ENCODE measurements at regions not wholly inside any gene's neighbourhood (a gene's known extent, or its start where the extent isn't known, plus 50 kb on each side); places are given as distances from the start of the nearest gene placed in this dataset.

DNA sequence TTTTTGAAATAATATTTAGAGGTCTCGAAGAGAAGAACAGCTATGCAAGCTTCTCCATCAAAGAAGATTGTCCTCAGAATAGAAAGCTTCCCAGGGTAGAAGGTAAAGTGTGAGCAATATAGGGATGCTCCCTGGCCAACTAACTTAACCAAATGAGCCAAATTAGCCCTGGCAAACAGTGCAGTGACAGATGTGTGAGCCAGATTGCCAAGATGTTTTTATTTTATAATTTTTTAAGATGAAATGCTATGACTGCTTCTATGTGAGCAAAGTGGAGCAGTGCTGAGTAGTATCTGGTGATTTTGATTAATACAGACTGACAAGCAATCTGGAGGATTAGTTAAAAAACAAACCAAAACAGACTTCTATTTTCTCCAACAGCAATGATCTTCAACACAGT, 202.1 kb downstream of the NOVA1 start:
- Histone ChIP-seq H3K9me3 (ENCODE audit: control insufficient read depth, insufficient read depth, low read length) (no peaks in the 10 kb centered on the region), H3K4me3 (ENCODE audit: low read depth, low read length) (no peak overlapping the region), H3K27ac (ENCODE audit: low read depth, low read length) (no peak overlapping the region), H3K36me3 (ENCODE audit: control insufficient read depth, insufficient read depth, low read length) (no peaks in the 10 kb centered on the region), H3K27me3 (ENCODE audit: control insufficient read depth, insufficient read depth, low read length) (no peaks in the 10 kb centered on the region), H3K4me1 (ENCODE audit: control insufficient read depth, insufficient read depth, low read length) (peaks cover 5% of the 10 kb centered on the region)
- no CpG with 5 or more reads among the region's 1 CpG for WGBS (ENCODE audit: insufficient coverage)
- DNase-seq (ENCODE audit: low read depth in 4 of 6, low spot score in 6 of 6), result peak in 1 of 6 donors; percentile 75

- peak in 2 of 6 donors; percentile 59 to 81 for DNase-seq (ENCODE audit: low read depth in 4 of 6, low spot score in 6 of 6)
Measured at GRCh38 chr14:26394150-26394810, 203.6 kb downstream of the NOVA1 start.

GRCh38 chr14:26392498-26392897, 205.3 kb downstream of the NOVA1 start:
- H3K9me3 ChIP-seq (ENCODE audit: control insufficient read depth, insufficient read depth, low read length), result no peaks in the 10 kb centered on the region
- H3K36me3 ChIP-seq (ENCODE audit: control insufficient read depth, insufficient read depth, low read length), result no peaks in the 10 kb centered on the region
- peaks cover 5% of the 10 kb centered on the region for H3K4me1 ChIP-seq (ENCODE audit: control insufficient read depth, insufficient read depth, low read length)
- H3K27me3 ChIP-seq (ENCODE audit: control insufficient read depth, insufficient read depth, low read length), result no peaks in the 10 kb centered on the region
- no peak overlapping the region for H3K4me3 ChIP-seq (ENCODE audit: low read depth, low read length)
- no peak overlapping the region for H3K27ac ChIP-seq (ENCODE audit: low read depth, low read length)
- 75% methylated on average over 6 of the region's 7 CpGs for WGBS (ENCODE audit: insufficient coverage)
- DNase-seq (ENCODE audit: low read depth in 4 of 6, low spot score in 6 of 6), result no peak

More at GRCh38 chr14:26394150-26394810, 203.6 kb downstream of the NOVA1 start:
- 44% methylated on average over 2 of the region's 4 CpGs for WGBS (ENCODE audit: insufficient coverage)
- Histone ChIP-seq H3K27me3 (ENCODE audit: control insufficient read depth, insufficient read depth, low read length) (no peaks in the 10 kb centered on the region), H3K27ac (ENCODE audit: low read depth, low read length) (no peak overlapping the region), H3K4me3 (ENCODE audit: low read depth, low read length) (no peak overlapping the region), H3K9me3 (ENCODE audit: control insufficient read depth, insufficient read depth, low read length) (no peaks in the 10 kb centered on the region), H3K36me3 (ENCODE audit: control insufficient read depth, insufficient read depth, low read length) (no peaks in the 10 kb centered on the region), H3K4me1 (ENCODE audit: control insufficient read depth, insufficient read depth, low read length) (peaks cover 5% of the 10 kb centered on the region)

GRCh38 chr14:26389646-26390508, 208.0 kb downstream of the NOVA1 start:
- H3K4me3 ChIP-seq (ENCODE audit: low read depth, low read length), result no peak overlapping the region
- no peaks in the 10 kb centered on the region for H3K27me3 ChIP-seq (ENCODE audit: control insufficient read depth, insufficient read depth, low read length)
- peak in 2 of 6 donors; percentile 59 to 61 for DNase-seq (ENCODE audit: low read depth in 4 of 6, low spot score in 6 of 6)
- no peaks in the 10 kb centered on the region for H3K36me3 ChIP-seq (ENCODE audit: control insufficient read depth, insufficient read depth, low read length)
- no CpG with 5 or more reads among the region's 2 CpGs for WGBS (ENCODE audit: insufficient coverage)
- H3K4me1 ChIP-seq (ENCODE audit: control insufficient read depth, insufficient read depth, low read length), result peaks cover 5% of the 10 kb centered on the region
- H3K27ac ChIP-seq (ENCODE audit: low read depth, low read length), result no peak overlapping the region
- H3K9me3 ChIP-seq (ENCODE audit: control insufficient read depth, insufficient read depth, low read length), result no peaks in the 10 kb centered on the region

- H3K36me3 ChIP-seq (ENCODE audit: control insufficient read depth, insufficient read depth, low read length), result no peaks in the 10 kb centered on the region
- no peak overlapping the region for H3K27ac ChIP-seq (ENCODE audit: low read depth, low read length)
- no peak for DNase-seq (ENCODE audit: low read depth in 4 of 6, low spot score in 6 of 6)
- 100% methylated on average over 1 of the region's 3 CpGs for WGBS (ENCODE audit: insufficient coverage)
- H3K27me3 ChIP-seq (ENCODE audit: control insufficient read depth, insufficient read depth, low read length), result no peaks in the 10 kb centered on the region
- no peaks in the 10 kb centered on the region for H3K9me3 ChIP-seq (ENCODE audit: control insufficient read depth, insufficient read depth, low read length)
- H3K4me3 ChIP-seq (ENCODE audit: low read depth, low read length), result no peak overlapping the region
- no peaks in the 10 kb centered on the region for H3K4me1 ChIP-seq (ENCODE audit: control insufficient read depth, insufficient read depth, low read length)
Measured at GRCh38 chr14:26385310-26385709, 212.5 kb downstream of the NOVA1 start.

DNA sequence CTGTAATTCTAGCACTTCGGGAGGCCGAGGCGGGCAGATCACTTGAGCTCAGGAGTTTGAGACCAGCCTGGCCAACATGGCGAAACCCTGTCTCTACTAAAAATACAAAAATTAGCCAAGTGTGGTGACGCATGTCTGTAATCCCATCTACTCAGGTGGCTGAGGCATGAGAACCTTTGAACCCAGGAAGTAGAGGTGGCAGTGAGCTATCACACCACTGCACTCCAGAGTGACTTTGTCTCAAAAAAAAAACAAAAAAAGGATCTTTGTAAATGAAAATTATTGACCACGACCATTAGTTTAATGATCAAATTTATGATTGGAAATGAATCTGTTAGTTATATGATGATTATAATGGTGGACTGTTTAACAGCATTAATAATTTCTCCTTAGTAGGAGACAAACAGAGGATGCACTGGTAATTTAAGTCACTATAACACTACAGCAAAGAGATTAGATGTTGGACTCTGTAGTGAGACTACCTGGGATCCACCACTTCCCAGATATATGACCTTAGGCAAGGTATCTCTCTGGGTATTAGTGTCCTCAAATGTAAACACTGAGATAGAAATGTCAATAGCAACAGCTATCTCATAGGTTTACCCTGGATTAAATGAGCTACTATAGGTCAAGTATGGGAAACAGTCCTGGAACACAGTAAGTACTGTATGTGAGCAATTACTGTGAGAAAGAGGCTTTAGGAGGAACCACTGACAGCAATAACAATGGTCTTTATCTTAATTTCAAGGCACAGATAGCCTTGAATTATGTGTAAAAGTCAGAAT, 214.7 kb downstream of the NOVA1 start:
- no peak for DNase-seq (ENCODE audit: low read depth in 4 of 6, low spot score in 6 of 6)
- H3K4me1 ChIP-seq (ENCODE audit: control insufficient read depth, insufficient read depth, low read length), result no peaks in the 10 kb centered on the region
- no peaks in the 10 kb centered on the region for H3K27me3 ChIP-seq (ENCODE audit: control insufficient read depth, insufficient read depth, low read length)
- no peak overlapping the region for H3K27ac ChIP-seq (ENCODE audit: low read depth, low read length)
- no peak overlapping the region for H3K4me3 ChIP-seq (ENCODE audit: low read depth, low read length)
- H3K36me3 ChIP-seq (ENCODE audit: control insufficient read depth, insufficient read depth, low read length), result no peaks in the 10 kb centered on the region
- 94% methylated on average over 3 of the region's 6 CpGs for WGBS (ENCODE audit: insufficient coverage)
- H3K9me3 ChIP-seq (ENCODE audit: control insufficient read depth, insufficient read depth, low read length), result no peaks in the 10 kb centered on the region

- no peak for DNase-seq (ENCODE audit: low read depth in 4 of 6, low spot score in 6 of 6)
- WGBS (ENCODE audit: insufficient coverage), result 80% methylated on average over 1 of the region's 2 CpGs
- no peak overlapping the region for H3K27ac ChIP-seq (ENCODE audit: low read depth, low read length)
- H3K36me3 ChIP-seq (ENCODE audit: control insufficient read depth, insufficient read depth, low read length), result no peaks in the 10 kb centered on the region
- no peaks in the 10 kb centered on the region for H3K9me3 ChIP-seq (ENCODE audit: control insufficient read depth, insufficient read depth, low read length)
- no peaks in the 10 kb centered on the region for H3K4me1 ChIP-seq (ENCODE audit: control insufficient read depth, insufficient read depth, low read length)
- H3K27me3 ChIP-seq (ENCODE audit: control insufficient read depth, insufficient read depth, low read length), result no peaks in the 10 kb centered on the region
- H3K4me3 ChIP-seq (ENCODE audit: low read depth, low read length), result no peak overlapping the region
Measured at GRCh38 chr14:26381405-26381804, 216.4 kb downstream of the NOVA1 start.

- no CpG with 5 or more reads among the region's 1 CpG for WGBS (ENCODE audit: insufficient coverage)
- no peaks in the 10 kb centered on the region for H3K36me3 ChIP-seq (ENCODE audit: control insufficient read depth, insufficient read depth, low read length)
Measured at GRCh38 chr14:26380637-26381036, 217.2 kb downstream of the NOVA1 start.

GRCh38 chr14:26379951-26380350, 217.9 kb downstream of the NOVA1 start:
- no peak for DNase-seq (ENCODE audit: low read depth in 4 of 6, low spot score in 6 of 6)
- Histone ChIP-seq H3K9me3 (ENCODE audit: control insufficient read depth, insufficient read depth, low read length) (no peaks in the 10 kb centered on the region), H3K36me3 (ENCODE audit: control insufficient read depth, insufficient read depth, low read length) (no peaks in the 10 kb centered on the region), H3K27ac (ENCODE audit: low read depth, low read length) (no peak overlapping the region), H3K4me1 (ENCODE audit: control insufficient read depth, insufficient read depth, low read length) (no peaks in the 10 kb centered on the region), H3K4me3 (ENCODE audit: low read depth, low read length) (no peak overlapping the region), H3K27me3 (ENCODE audit: control insufficient read depth, insufficient read depth, low read length) (no peaks in the 10 kb centered on the region)
- no CpG with 5 or more reads among the region's 1 CpG for WGBS (ENCODE audit: insufficient coverage)

More at GRCh38 chr14:26380637-26381036, 217.2 kb downstream of the NOVA1 start:
- peak in 1 of 6 donors; percentile 56 for DNase-seq (ENCODE audit: low read depth in 4 of 6, low spot score in 6 of 6)
- H3K27me3 ChIP-seq (ENCODE audit: control insufficient read depth, insufficient read depth, low read length), result no peaks in the 10 kb centered on the region
- no peak overlapping the region for H3K27ac ChIP-seq (ENCODE audit: low read depth, low read length)
- no peak overlapping the region for H3K4me3 ChIP-seq (ENCODE audit: low read depth, low read length)
- H3K4me1 ChIP-seq (ENCODE audit: control insufficient read depth, insufficient read depth, low read length), result no peaks in the 10 kb centered on the region
- no peaks in the 10 kb centered on the region for H3K9me3 ChIP-seq (ENCODE audit: control insufficient read depth, insufficient read depth, low read length)

Measured in spinal cord (tissue), 9 donors.